ENCODE measurements at regions not wholly inside any gene's neighbourhood (a gene's known extent, or its start where the extent isn't known, plus 50 kb on each side); places are given as distances from the start of the nearest gene placed in this dataset.

GRCh38 chr6:14366315-14366714, 248.7 kb downstream of the CD83 start:
- no peak for ATAC-seq (ENCODE audit: low FRiP score)
- TF ChIP-seq CTCF (IDR thresholded peaks at IDR 0.05): no peak
- no peak for DNase-seq (ENCODE audit: low spot score)

- no peak for TF ChIP-seq CTCF (IDR thresholded peaks at IDR 0.05)
- DNase-seq (ENCODE audit: low spot score) (no peak), ATAC-seq (ENCODE audit: low FRiP score) (no peak)
These were observed 249.3 kb downstream of the CD83 start for GRCh38 chr6:14366872-14367271.

- ATAC-seq (ENCODE audit: low FRiP score) (no peak), DNase-seq (ENCODE audit: low spot score) (no peak)
- TF ChIP-seq CTCF (IDR thresholded peaks at IDR 0.05): no peak
These were observed 249.7 kb downstream of the CD83 start for GRCh38 chr6:14367296-14367695.

- no peak for DNase-seq (ENCODE audit: low spot score)
- TF ChIP-seq CTCF (IDR thresholded peaks at IDR 0.05): no peak
- no peak for ATAC-seq (ENCODE audit: low FRiP score)
These were observed 252.1 kb downstream of the CD83 start for GRCh38 chr6:14369717-14370116.

- ATAC-seq (ENCODE audit: low FRiP score) (no peak), DNase-seq (ENCODE audit: low spot score) (no peak)
- no peak for TF ChIP-seq CTCF (IDR thresholded peaks at IDR 0.05)
These were observed 254.0 kb downstream of the CD83 start for GRCh38 chr6:14371530-14371929.

GRCh38 chr6:14372734-14373489, 255.3 kb downstream of the CD83 start:
- DNase-seq (ENCODE audit: low spot score) (no peak), ATAC-seq (ENCODE audit: low FRiP score) (no peak)
- TF ChIP-seq CTCF (IDR thresholded peaks at IDR 0.05): no peak

Measured in omental fat pad (tissue), 3 donors.